ENCODE measurements at regions not wholly inside any gene's neighbourhood (a gene's known extent, or its start where the extent isn't known, plus 50 kb on each side); places are given as distances from the start of the nearest gene placed in this dataset.

- Histone ChIP-seq H3K4me2 (ENCODE audit: low read length) (no peak overlapping the region), H3K4me3 (replicated peaks in 1 of 2; ENCODE audit: low read depth in 1 of 2, low read length in 2 of 2) (no peak overlapping the region), H3K9me3 (ENCODE audit: control insufficient read depth in 1 of 2, insufficient read depth in 1 of 2, low read depth in 1 of 2, low read length in 2 of 2) (no peaks in the 10 kb centered on the region), H4K20me1 (ENCODE audit: insufficient read depth) (no peaks in the 10 kb centered on the region), H3K27me3 (ENCODE audit: insufficient read depth, low read length) (no peaks in the 10 kb centered on the region), H3K36me3 (ENCODE audit: control insufficient read depth in 1 of 2, insufficient read depth in 2 of 2, low read length in 2 of 2) (no peaks in the 10 kb centered on the region), H3K9ac (ENCODE audit: low read length) (no peak overlapping the region), H3K27ac (ENCODE audit: low read depth, low read length) (no peak overlapping the region), H3K9me2 (ENCODE audit: insufficient read depth) (no peaks in the 10 kb centered on the region), H3K4me1 (ENCODE audit: control insufficient read depth in 1 of 2, insufficient read depth in 2 of 2, low read length in 2 of 2) (no peaks in the 10 kb centered on the region), H2AFZ (ENCODE audit: low read depth, low read length, poor library complexity, severe bottlenecking) (no peak overlapping the region), H3K79me2 (ENCODE audit: insufficient read depth, low read length) (no peaks in the 10 kb centered on the region)
- ChIA-PET POLR2A (no interaction called here), RAD21 (ENCODE audit: low non-redundant PET in 1 of 2, low total read pairs in 2 of 2, uncharacterized antibody in 2 of 2, unreplicated experiment in 2 of 2) (no interaction called here), CTCF (no interaction called here)
- intact Hi-C loops (cut with micrococcal nuclease) = no loop called here
- BruUV-seq (replicated peaks) = no TSS peak
- no peak for TF ChIP-seq EZH2phosphoT487 (IDR thresholded peaks at IDR 0.05; ENCODE audit: borderline replicate concordance)
- no peak for TF ChIP-seq POLR2AphosphoS5 (IDR thresholded peaks at IDR 0.05; ENCODE audit: low read depth, low read length)
- TF ChIP-seq JUND (IDR thresholded peaks at IDR 0.05) = no peak
- TF ChIP-seq POLR2A (IDR thresholded peaks at IDR 0.05; ENCODE audit: borderline replicate concordance, extremely low read depth, insufficient read depth, insufficient read length) = no peak
- no peak for TF ChIP-seq CEBPB (IDR thresholded peaks at IDR 0.05; ENCODE audit: low read depth)
- TF ChIP-seq ELF1 (IDR thresholded peaks at IDR 0.05; ENCODE audit: borderline replicate concordance, low read depth) = no peak
- no peak for TF ChIP-seq TCF7L2 (IDR thresholded peaks at IDR 0.05; ENCODE audit: borderline replicate concordance, extremely low read depth, insufficient read depth, insufficient read length)
- ATAC-seq = no peak
- DNase-seq (ENCODE audit: low read depth, low spot score) = no peak
Observed at GRCh38 chr1:186568221-186568620, 107.3 kb upstream of the PDC start.

- ChIA-PET CTCF (no interaction called here), POLR2A (no interaction called here), RAD21 (ENCODE audit: low non-redundant PET in 1 of 2, low total read pairs in 2 of 2, uncharacterized antibody in 2 of 2, unreplicated experiment in 2 of 2) (no interaction called here)
- no peak overlapping the region for H3K4me3 ChIP-seq (replicated peaks in 1 of 2; ENCODE audit: low read depth in 1 of 2, low read length in 2 of 2)
- intact Hi-C loops (cut with micrococcal nuclease) = no loop called here
- no peaks in the 10 kb centered on the region for H3K79me2 ChIP-seq (ENCODE audit: insufficient read depth, low read length)
- no peaks in the 10 kb centered on the region for H3K27me3 ChIP-seq (ENCODE audit: insufficient read depth, low read length)
- H4K20me1 ChIP-seq (ENCODE audit: insufficient read depth) = no peaks in the 10 kb centered on the region
- BruUV-seq (replicated peaks) = no TSS peak
- H3K27ac ChIP-seq (ENCODE audit: low read depth, low read length) = no peak overlapping the region
- no peak overlapping the region for H3K4me2 ChIP-seq (ENCODE audit: low read length)
- no peaks in the 10 kb centered on the region for H3K9me3 ChIP-seq (ENCODE audit: control insufficient read depth in 1 of 2, insufficient read depth in 1 of 2, low read depth in 1 of 2, low read length in 2 of 2)
- H3K36me3 ChIP-seq (ENCODE audit: control insufficient read depth in 1 of 2, insufficient read depth in 2 of 2, low read length in 2 of 2) = no peaks in the 10 kb centered on the region
- H3K9me2 ChIP-seq (ENCODE audit: insufficient read depth) = no peaks in the 10 kb centered on the region
- H3K9ac ChIP-seq (ENCODE audit: low read length) = no peak overlapping the region
- no peak for DNase-seq (ENCODE audit: low read depth, low spot score)
- no peaks in the 10 kb centered on the region for H3K4me1 ChIP-seq (ENCODE audit: control insufficient read depth in 1 of 2, insufficient read depth in 2 of 2, low read length in 2 of 2)
- no peak overlapping the region for H2AFZ ChIP-seq (ENCODE audit: low read depth, low read length, poor library complexity, severe bottlenecking)
- ATAC-seq = no peak
- no peak for TF ChIP-seq SIN3A (IDR thresholded peaks at IDR 0.05; ENCODE audit: low read depth)
- TF ChIP-seq ELF1 (IDR thresholded peaks at IDR 0.05; ENCODE audit: borderline replicate concordance, low read depth) = no peak
- TF ChIP-seq EZH2phosphoT487 (IDR thresholded peaks at IDR 0.05; ENCODE audit: borderline replicate concordance) = no peak
- no peak for TF ChIP-seq EGR1 (IDR thresholded peaks at IDR 0.05; ENCODE audit: low read depth)
- no peak for TF ChIP-seq SP1 (IDR thresholded peaks at IDR 0.05; ENCODE audit: low read depth)
- no peak for TF ChIP-seq POLR2AphosphoS5 (IDR thresholded peaks at IDR 0.05; ENCODE audit: low read depth, low read length)
- TF ChIP-seq ZBTB33 (IDR thresholded peaks at IDR 0.05; ENCODE audit: extremely low read depth, insufficient replicate concordance, low read length) = no peak
- TF ChIP-seq ZNF274 (IDR thresholded peaks at IDR 0.05; ENCODE audit: low read depth, low read length) = no peak
- TF ChIP-seq SRF (IDR thresholded peaks at IDR 0.05; ENCODE audit: low read depth) = no peak
- no peak for TF ChIP-seq RAD21 (IDR thresholded peaks at IDR 0.05; ENCODE audit: low read depth)
- TF ChIP-seq REST (IDR thresholded peaks at IDR 0.05; ENCODE audit: low read depth) = no peak
- TF ChIP-seq TCF7L2 (IDR thresholded peaks at IDR 0.05; ENCODE audit: borderline replicate concordance, extremely low read depth, insufficient read depth, insufficient read length) = no peak
- no peak for TF ChIP-seq CBX3 (IDR thresholded peaks at IDR 0.05; ENCODE audit: low read depth)
Observed at GRCh38 chr1:186566140-186566855, 105.4 kb upstream of the PDC start.

Data from HCT116 (cell line).